ENCODE measurements at regions not wholly inside any gene's neighbourhood (a gene's known extent, or its start where the extent isn't known, plus 50 kb on each side); places are given as distances from the start of the nearest gene placed in this dataset.

DNA sequence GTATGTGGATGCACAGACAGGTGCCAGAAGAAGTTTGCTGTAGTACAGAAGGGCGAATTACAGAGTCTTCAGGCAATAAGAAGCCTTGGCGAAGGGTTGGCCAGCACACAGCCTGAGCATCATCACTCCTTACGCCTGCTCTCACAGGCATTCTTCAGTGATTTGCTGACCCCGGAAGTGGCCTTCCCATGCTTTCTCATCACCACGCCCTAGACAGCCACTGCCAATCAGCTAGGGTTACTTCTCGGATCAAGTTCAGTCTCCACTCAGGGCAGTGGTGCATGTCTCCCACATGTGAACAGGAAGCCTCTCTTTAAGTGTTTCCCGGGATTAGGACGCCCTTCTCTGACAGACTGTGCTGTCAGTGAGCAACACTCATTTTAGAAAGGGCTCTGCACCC lies 81.8 kb downstream of the C1QL2 start:
- no peaks in the 10 kb centered on the region for H3K36me3 Mint-ChIP-seq
- peaks cover 6 to 20% of the 10 kb centered on the region in 2 donors for H3K27me3 Mint-ChIP-seq (ENCODE audit: low read depth in 2 of 2)
- Histone ChIP-seq H3K27me3 (ENCODE audit: control insufficient read depth, insufficient read depth, low read length) (no peaks in the 10 kb centered on the region), H3K9me3 (ENCODE audit: control insufficient read depth, insufficient read depth, low read length) (no peaks in the 10 kb centered on the region), H3K36me3 (ENCODE audit: control insufficient read depth, insufficient read depth, low read length) (no peaks in the 10 kb centered on the region), H3K4me3 (ENCODE audit: low read length) (no peak overlapping the region), H3K27ac (ENCODE audit: low read length) (no peak overlapping the region), H3K4me1 (ENCODE audit: control insufficient read depth, insufficient read depth, low read length) (no peaks in the 10 kb centered on the region)
- intact Hi-C loops (cut with micrococcal nuclease) = no loop called here
- DNase-seq (no peak), ATAC-seq (peak in 1 of 3 donors; percentile 6)
- H3K27ac Mint-ChIP-seq = no peak overlapping the region
- H3K9me3 Mint-ChIP-seq = no peaks in the 10 kb centered on the region
- no peak overlapping the region for H3K4me3 Mint-ChIP-seq
- TF ChIP-seq CTCF (IDR thresholded peaks at IDR 0.05) = no peak
- 84% methylated on average over 8 of the region's 8 CpGs for WGBS (ENCODE audit: insufficient coverage)
- no peaks in the 10 kb centered on the region for H3K4me1 Mint-ChIP-seq

DNA sequence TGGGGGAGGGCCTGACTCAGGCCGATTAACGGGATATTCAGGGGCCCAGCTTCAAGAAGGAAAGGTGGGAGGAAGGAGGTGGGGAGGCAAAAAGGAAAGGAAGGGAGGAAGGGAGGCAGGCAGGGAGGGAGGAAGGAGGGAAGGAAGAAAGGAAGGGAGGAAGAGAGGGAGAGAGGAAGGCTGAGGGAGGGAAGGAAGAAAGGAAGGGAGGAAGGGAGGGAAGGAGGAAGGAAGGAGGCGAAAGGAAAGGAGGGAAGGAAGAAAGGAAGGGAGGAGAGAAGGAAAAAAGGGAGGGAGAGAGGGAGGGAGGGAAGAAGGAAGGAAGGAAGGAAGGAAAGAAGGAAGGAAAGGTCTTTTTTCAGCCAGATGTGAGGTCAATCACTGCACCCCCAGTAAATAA lies 85.3 kb downstream of the C1QL2 start:
- ATAC-seq = no peak
- no peak for DNase-seq
- no peak overlapping the region for H3K4me3 Mint-ChIP-seq
- no peaks in the 10 kb centered on the region for H3K4me1 ChIP-seq (ENCODE audit: control insufficient read depth, insufficient read depth, low read length)
- H3K36me3 ChIP-seq (ENCODE audit: control insufficient read depth, insufficient read depth, low read length) = no peaks in the 10 kb centered on the region
- 34% methylated on average over 3 of the region's 3 CpGs for WGBS (ENCODE audit: insufficient coverage)
- no peak overlapping the region for H3K4me3 ChIP-seq (ENCODE audit: low read length)
- intact Hi-C loops (cut with micrococcal nuclease) = no loop called here
- peaks cover 4 to 13% of the 10 kb centered on the region in 2 donors for H3K27me3 Mint-ChIP-seq (ENCODE audit: low read depth in 2 of 2)
- no peak for TF ChIP-seq CTCF (IDR thresholded peaks at IDR 0.05)
- H3K9me3 Mint-ChIP-seq = no peaks in the 10 kb centered on the region
- no peaks in the 10 kb centered on the region for H3K27me3 ChIP-seq (ENCODE audit: control insufficient read depth, insufficient read depth, low read length)
- no peak overlapping the region for H3K27ac Mint-ChIP-seq
- H3K4me1 Mint-ChIP-seq = no peaks in the 10 kb centered on the region
- no peaks in the 10 kb centered on the region for H3K9me3 ChIP-seq (ENCODE audit: control insufficient read depth, insufficient read depth, low read length)
- H3K27ac ChIP-seq (ENCODE audit: low read length) = no peak overlapping the region
- H3K36me3 Mint-ChIP-seq = no peaks in the 10 kb centered on the region

GRCh38 chr2:119071476-119071875 lies 87.1 kb downstream of the C1QL2 start:
- Histone ChIP-seq H3K27me3 (ENCODE audit: control insufficient read depth, insufficient read depth, low read length) (no peaks in the 10 kb centered on the region), H3K36me3 (ENCODE audit: control insufficient read depth, insufficient read depth, low read length) (no peaks in the 10 kb centered on the region), H3K4me1 (ENCODE audit: control insufficient read depth, insufficient read depth, low read length) (no peaks in the 10 kb centered on the region), H3K9me3 (ENCODE audit: control insufficient read depth, insufficient read depth, low read length) (no peaks in the 10 kb centered on the region), H3K27ac (ENCODE audit: low read length) (no peak overlapping the region), H3K4me3 (ENCODE audit: low read length) (no peak overlapping the region)
- Mint-ChIP-seq H3K27ac (no peak overlapping the region), H3K4me3 (no peak overlapping the region), H3K36me3 (no peaks in the 10 kb centered on the region), H3K27me3 (ENCODE audit: low read depth in 2 of 2) (peaks cover 4 to 6% of the 10 kb centered on the region in 2 donors), H3K4me1 (no peaks in the 10 kb centered on the region), H3K9me3 (no peaks in the 10 kb centered on the region)
- intact Hi-C loops (cut with micrococcal nuclease) = no loop called here
- no peak for ATAC-seq
- 50% methylated on average over 1 of the region's 1 CpG for WGBS (ENCODE audit: insufficient coverage)
- no peak for DNase-seq
- TF ChIP-seq CTCF (IDR thresholded peaks at IDR 0.05) = no peak

- Histone ChIP-seq H3K27me3 (ENCODE audit: control insufficient read depth, insufficient read depth, low read length) (no peaks in the 10 kb centered on the region), H3K4me1 (ENCODE audit: control insufficient read depth, insufficient read depth, low read length) (no peaks in the 10 kb centered on the region), H3K36me3 (ENCODE audit: control insufficient read depth, insufficient read depth, low read length) (no peaks in the 10 kb centered on the region), H3K27ac (ENCODE audit: low read length) (no peak overlapping the region), H3K4me3 (ENCODE audit: low read length) (no peak overlapping the region), H3K9me3 (ENCODE audit: control insufficient read depth, insufficient read depth, low read length) (no peaks in the 10 kb centered on the region)
- Mint-ChIP-seq H3K27ac (no peak overlapping the region), H3K27me3 (ENCODE audit: low read depth in 2 of 2) (no peaks in the 10 kb centered on the region), H3K4me3 (no peak overlapping the region), H3K36me3 (no peaks in the 10 kb centered on the region), H3K9me3 (no peaks in the 10 kb centered on the region), H3K4me1 (no peaks in the 10 kb centered on the region)
- DNase-seq (no peak), ATAC-seq (no peak)
- 65% methylated on average over 8 of the region's 8 CpGs for WGBS (ENCODE audit: insufficient coverage)
- intact Hi-C loops (cut with micrococcal nuclease) = no loop called here
- TF ChIP-seq CTCF (IDR thresholded peaks at IDR 0.05) = no peak
Observed at GRCh38 chr2:119069781-119070180, 88.8 kb downstream of the C1QL2 start.

Data from natural killer cell (primary cell).